Sigmoid colon (tissue), 6 donors: ENCODE measurements at regions not wholly inside any gene's neighbourhood (a gene's known extent, or its start where the extent isn't known, plus 50 kb on each side); places are given as distances from the start of the nearest gene placed in this dataset.

ENCODE experiments used
- DNase-seq: peaks from one replicate; pipeline ENCODE4 v3.0.0-alpha.2; 2019
- H3K27ac ChIP-seq, 4 donors: fragments of 200-600 bp; sonication (generic); one replicate each; pipeline ENCODE4 v1.5.1; 2016 to 2019; ENCODE audit warnings: mild to moderate bottlenecking in 1 of 4
- H3K27me3 ChIP-seq, 3 donors: fragments of 200-600 bp; sonication (generic); one replicate each; pipeline ENCODE4 v1.5.1; 2019; ENCODE audit warnings: mild to moderate bottlenecking in 1 of 3
- H3K36me3 ChIP-seq, 4 donors: fragments of 200-600 bp; sonication (generic); one replicate each; pipeline ENCODE4 v1.5.1; 2016 to 2019
- H3K4me1 ChIP-seq, 4 donors: fragments of 200-600 bp; sonication (generic); one replicate each; pipeline ENCODE4 v1.5.1; 2017 to 2019
- H3K4me3 ChIP-seq, 4 donors: fragments of 200-600 bp; sonication (generic); one replicate each; pipeline ENCODE4 v1.5.1; 2017 to 2019; ENCODE audit warnings: mild to moderate bottlenecking in 2 of 4, moderate library complexity in 1 of 4
- H3K9me3 ChIP-seq, 4 donors: fragments of 200-600 bp in 3 of 4; sonication (generic) in 3 of 4; one replicate each; pipeline versions ENCODE4 v1.5.1 to v1.6.1; 2013 to 2019
- CTCF ChIP-seq, 4 experiments: fragments of 450-650 bp in 3 of 4; fragments of 200-600 bp in 1 of 4; IDR thresholded peaks; one replicate each; pipeline ENCODE4 v1.5.1; 2016 to 2019; ENCODE audit warnings: antibody characterized with exemption in 4 of 4, mild to moderate bottlenecking in 3 of 4, moderate library complexity in 2 of 4
- EP300 ChIP-seq, 4 donors: sonication (generic); formaldehyde crosslinking; IDR thresholded peaks; one replicate each; pipeline ENCODE4 v1.6.1; 2017; ENCODE audit warnings: antibody characterized with exemption in 4 of 4
- POLR2A ChIP-seq, 2 donors: fragments of 450-650 bp; IDR thresholded peaks; one replicate each; pipeline ENCODE4 v1.6.1; 2016; ENCODE audit warnings: antibody characterized with exemption in 2 of 2, mild to moderate bottlenecking in 2 of 2, moderate library complexity in 2 of 2
- POLR2AphosphoS5 ChIP-seq, 4 donors: sonication (generic); formaldehyde crosslinking; IDR thresholded peaks; one replicate each; pipeline ENCODE4 v1.6.1; 2017; ENCODE audit warnings: antibody characterized with exemption in 4 of 4
- WGBS, 2 donors: extraction: QIAGEN DNeasy Blood & Tissue Kit; methylation state at CpG; one replicate each; pipeline ENCODE4 v1.1.7; 2013; 5-methylcytosine and 5-hydroxymethylcytosine counted together
- intact Hi-C: fragments of 100-400 bp; cut with DNase I; formaldehyde crosslinking; loops from one replicate; pipeline ENCODE4 v1.15.1; 2023
- donor health status: healthy with polysubstance abuse.
- donor health status: healthy.

DNA sequence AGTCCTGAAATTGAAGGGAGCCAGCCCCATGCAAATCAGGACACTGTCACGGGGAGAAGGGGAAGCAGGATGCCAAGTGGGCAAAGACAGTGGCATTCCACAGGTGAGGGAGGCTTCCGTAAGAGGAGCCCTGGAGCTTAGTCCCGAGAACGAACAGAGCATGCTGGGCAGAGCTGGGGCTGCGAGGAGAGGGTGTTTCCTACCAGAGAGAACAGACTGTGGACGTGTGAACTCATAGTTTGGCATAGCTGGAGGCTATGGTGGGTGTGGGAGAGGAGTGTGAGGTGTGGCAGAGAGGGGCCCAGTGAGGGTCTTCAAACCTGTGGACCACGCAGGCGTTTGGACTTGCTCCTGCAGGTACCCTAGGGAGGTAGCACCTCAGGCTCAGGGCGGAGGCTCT, 102.8 kb upstream of the SMIM23 start:
- H3K4me1 ChIP-seq = peaks cover 0 to 10% (median 0%) of the 10 kb centered on the region in 4 donors
- TF ChIP-seq POLR2AphosphoS5 (IDR thresholded peaks at IDR 0.05) (no peak), CTCF (IDR thresholded peaks at IDR 0.05) (no peak), POLR2A (IDR thresholded peaks at IDR 0.05) (no peak), EP300 (IDR thresholded peaks at IDR 0.05) (no peak)
- intact Hi-C loops = no loop called here

GRCh38 chr5:171684169-171684568, 101.4 kb upstream of the SMIM23 start:
- Histone ChIP-seq H3K9me3 (no peaks in the 10 kb centered on the region), H3K36me3 (no peaks in the 10 kb centered on the region), H3K27ac (no peak overlapping the region), H3K4me3 (no peak overlapping the region), H3K4me1 (peaks cover 0 to 2% (median 0%) of the 10 kb centered on the region in 4 donors), H3K27me3 (no peaks in the 10 kb centered on the region)
- TF ChIP-seq EP300 (IDR thresholded peaks at IDR 0.05) (no peak), POLR2AphosphoS5 (IDR thresholded peaks at IDR 0.05) (no peak), CTCF (IDR thresholded peaks at IDR 0.05) (no peak), POLR2A (IDR thresholded peaks at IDR 0.05) (no peak)
- DNase-seq = no peak
- WGBS, 2 donors = 72 to 82% methylated on average over 5 of the region's 5 CpGs
- intact Hi-C loops = no loop called here

More for the DNA sequence above, 102.8 kb upstream of the SMIM23 start:
- Histone ChIP-seq H3K27ac (no peak overlapping the region), H3K4me3 (no peak overlapping the region), H3K27me3 (no peaks in the 10 kb centered on the region), H3K36me3 (no peaks in the 10 kb centered on the region), H3K9me3 (no peaks in the 10 kb centered on the region)
- 77 to 86% methylated on average over 9 of the region's 9 CpGs for WGBS, 2 donors
- no peak for DNase-seq

DNA sequence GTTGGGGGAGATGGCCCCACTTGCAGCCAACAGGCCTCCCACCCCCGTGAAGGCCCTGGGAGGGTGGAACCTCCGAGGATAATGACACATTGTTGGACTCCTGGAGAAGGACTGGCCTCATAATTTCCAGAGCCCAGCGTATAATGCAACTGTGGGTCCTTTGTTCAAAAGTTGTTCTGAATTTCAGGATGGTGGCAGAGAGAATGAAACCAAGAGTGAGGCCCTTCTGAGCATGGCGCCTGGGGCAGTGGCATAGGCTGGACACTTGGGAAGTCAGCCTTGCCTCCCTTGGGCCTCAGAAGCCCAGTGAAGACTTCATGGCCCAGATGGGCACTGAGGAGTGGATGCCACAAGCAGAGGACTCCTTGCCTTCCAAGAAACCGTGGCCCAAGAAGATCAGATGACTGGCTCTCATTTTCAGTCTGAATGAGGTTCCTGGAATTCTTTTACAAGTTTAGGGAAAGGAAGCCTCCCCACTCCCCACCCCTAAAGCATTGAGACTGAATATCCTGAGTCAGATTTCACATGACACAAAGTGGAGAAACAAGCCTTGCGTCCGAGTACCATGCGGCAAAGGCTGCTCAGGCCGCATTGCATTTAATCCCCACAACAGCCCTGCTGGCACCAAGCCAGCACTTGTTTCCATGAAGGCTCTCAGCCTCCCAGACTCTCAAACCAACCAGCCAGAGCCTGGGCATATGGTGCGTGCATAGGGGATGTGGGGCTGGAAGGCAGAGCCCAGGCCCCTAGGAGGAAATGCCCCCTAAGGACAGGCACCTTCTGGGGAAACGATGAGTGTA, 96.7 kb upstream of the SMIM23 start:
- TF ChIP-seq EP300 (IDR thresholded peaks at IDR 0.05) = no peak
- TF ChIP-seq POLR2AphosphoS5 (IDR thresholded peaks at IDR 0.05) = no peak
- no peak for TF ChIP-seq CTCF (IDR thresholded peaks at IDR 0.05)
- no peak for TF ChIP-seq POLR2A (IDR thresholded peaks at IDR 0.05)
- WGBS, 2 donors = 89 to 90% methylated on average over 11 of the region's 11 CpGs
- no peaks in the 10 kb centered on the region for H3K9me3 ChIP-seq
- no peaks in the 10 kb centered on the region for H3K27me3 ChIP-seq
- no peak for DNase-seq
- no peak overlapping the region for H3K27ac ChIP-seq
- H3K4me1 ChIP-seq = no peaks in the 10 kb centered on the region
- H3K36me3 ChIP-seq = no peaks in the 10 kb centered on the region
- intact Hi-C loops = no loop called here
- H3K4me3 ChIP-seq = no peak overlapping the region

DNA sequence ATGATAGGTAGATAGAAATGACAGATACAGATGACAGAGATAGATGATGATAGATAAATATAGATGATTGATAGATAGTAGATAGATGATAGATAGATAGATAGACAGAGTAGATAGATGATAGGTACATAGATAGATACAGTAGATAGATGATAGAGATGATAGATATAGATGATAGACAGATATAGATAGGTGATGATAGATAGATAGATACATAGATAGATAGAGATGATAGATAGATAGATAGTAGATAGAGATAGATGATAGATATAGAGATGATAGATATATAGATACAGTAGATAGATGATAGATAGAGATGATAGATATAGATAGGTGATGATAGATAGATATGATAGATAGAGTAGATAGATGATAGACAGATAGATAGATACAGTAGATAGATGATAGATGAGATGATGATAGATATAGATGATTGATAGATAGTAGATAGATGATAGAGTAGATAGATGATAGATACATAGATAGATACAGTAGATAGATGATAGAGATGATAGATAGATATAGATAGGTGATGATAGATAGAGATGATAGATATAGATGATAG, 95.7 kb upstream of the SMIM23 start:
- TF ChIP-seq EP300 (IDR thresholded peaks at IDR 0.05) = no peak
- TF ChIP-seq POLR2A (IDR thresholded peaks at IDR 0.05) = no peak
- TF ChIP-seq CTCF (IDR thresholded peaks at IDR 0.05) = no peak
- no peak for TF ChIP-seq POLR2AphosphoS5 (IDR thresholded peaks at IDR 0.05)
- H3K27me3 ChIP-seq = no peaks in the 10 kb centered on the region
- intact Hi-C loops = no loop called here
- no peaks in the 10 kb centered on the region for H3K36me3 ChIP-seq
- DNase-seq = no peak
- H3K4me1 ChIP-seq = no peaks in the 10 kb centered on the region
- H3K9me3 ChIP-seq = no peaks in the 10 kb centered on the region
- no peak overlapping the region for H3K27ac ChIP-seq
- H3K4me3 ChIP-seq = no peak overlapping the region
